ENCODE measurements at regions not wholly inside any gene's neighbourhood (a gene's known extent, or its start where the extent isn't known, plus 50 kb on each side); places are given as distances from the start of the nearest gene placed in this dataset.

DNA sequence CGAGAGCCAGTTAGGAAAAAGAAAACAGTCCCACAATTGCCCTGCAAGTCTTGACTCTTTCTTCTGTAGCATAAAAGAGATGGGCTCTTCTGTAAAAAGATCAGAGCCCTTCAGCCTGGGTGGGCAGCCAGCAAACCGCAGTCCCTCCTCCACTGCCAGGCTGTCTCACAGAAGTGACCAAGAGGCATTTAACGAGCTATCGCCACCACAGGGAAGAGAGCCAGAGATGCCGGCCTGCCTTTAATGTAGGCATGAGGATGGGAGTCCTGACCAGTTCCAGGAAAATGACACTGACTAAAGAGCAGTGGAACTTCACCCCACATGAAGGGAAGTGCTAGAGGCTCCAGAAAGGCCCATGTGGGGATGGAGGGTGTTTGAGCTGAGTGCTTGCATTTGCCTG lies 264.6 kb downstream of the NDUFS4 start:
- 71 to 88% methylated on average over 3 to 5 of the region's 5 CpGs for WGBS, 2 experiments (ENCODE audit: insufficient coverage in 1 of 2, insufficient read length in 1 of 2)

DNA sequence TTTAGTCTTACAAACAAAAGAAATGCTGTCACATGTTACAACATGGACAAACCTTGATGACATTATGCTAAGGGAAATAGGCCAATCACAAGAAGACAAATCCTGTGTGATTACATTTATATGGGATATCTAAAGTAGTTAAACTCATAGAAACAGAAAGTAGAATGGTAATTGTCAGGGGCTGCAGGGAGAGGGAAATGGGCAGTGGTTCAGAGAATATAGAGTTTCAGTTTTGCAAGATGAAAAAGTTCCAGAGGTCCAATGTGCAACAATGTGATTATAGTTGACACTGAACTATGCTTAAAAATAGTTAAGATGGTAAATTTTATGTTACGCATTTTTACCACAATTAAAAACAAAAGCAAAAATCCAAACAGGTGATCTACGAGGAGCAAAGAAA lies 265.5 kb downstream of the NDUFS4 start:
- H3K9me3 Mint-ChIP-seq, result peaks cover 10% of the 10 kb centered on the region
- H3K27me3 ChIP-seq (ENCODE audit: control insufficient read depth, insufficient read depth, low read length, poor library complexity, severe bottlenecking), result no peaks in the 10 kb centered on the region
- no peaks in the 10 kb centered on the region for H3K4me1 Mint-ChIP-seq
- H3K36me3 Mint-ChIP-seq (ENCODE audit: low read depth), result no peaks in the 10 kb centered on the region
- TF ChIP-seq, protein P1, sequence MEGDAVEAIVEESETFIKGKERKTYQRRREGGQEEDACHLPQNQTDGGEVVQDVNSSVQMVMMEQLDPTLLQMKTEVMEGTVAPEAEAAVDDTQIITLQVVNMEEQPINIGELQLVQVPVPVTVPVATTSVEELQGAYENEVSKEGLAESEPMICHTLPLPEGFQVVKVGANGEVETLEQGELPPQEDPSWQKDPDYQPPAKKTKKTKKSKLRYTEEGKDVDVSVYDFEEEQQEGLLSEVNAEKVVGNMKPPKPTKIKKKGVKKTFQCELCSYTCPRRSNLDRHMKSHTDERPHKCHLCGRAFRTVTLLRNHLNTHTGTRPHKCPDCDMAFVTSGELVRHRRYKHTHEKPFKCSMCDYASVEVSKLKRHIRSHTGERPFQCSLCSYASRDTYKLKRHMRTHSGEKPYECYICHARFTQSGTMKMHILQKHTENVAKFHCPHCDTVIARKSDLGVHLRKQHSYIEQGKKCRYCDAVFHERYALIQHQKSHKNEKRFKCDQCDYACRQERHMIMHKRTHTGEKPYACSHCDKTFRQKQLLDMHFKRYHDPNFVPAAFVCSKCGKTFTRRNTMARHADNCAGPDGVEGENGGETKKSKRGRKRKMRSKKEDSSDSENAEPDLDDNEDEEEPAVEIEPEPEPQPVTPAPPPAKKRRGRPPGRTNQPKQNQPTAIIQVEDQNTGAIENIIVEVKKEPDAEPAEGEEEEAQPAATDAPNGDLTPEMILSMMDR (conservative IDR thresholded peaks at IDR 0.05), result no peak
- H3K4me3 Mint-ChIP-seq, result no peak overlapping the region
- no peak for DNase-seq
- no peak overlapping the region for H3K27ac ChIP-seq (ENCODE audit: low read depth, low read length)
- 83% methylated on average over 2 of the region's 2 CpGs; no CpG with 5 or more reads in 1 of the 2 experiments for WGBS, 2 experiments (ENCODE audit: insufficient coverage in 1 of 2, insufficient read length in 1 of 2)
- no peak overlapping the region for H3K27ac Mint-ChIP-seq
- H3K36me3 ChIP-seq (ENCODE audit: control insufficient read depth, insufficient read depth, low read length), result no peaks in the 10 kb centered on the region
- no peaks in the 10 kb centered on the region for H3K27me3 Mint-ChIP-seq (ENCODE audit: insufficient read depth)
- peaks cover 5% of the 10 kb centered on the region for H3K9me3 ChIP-seq (ENCODE audit: control insufficient read depth, low read length)
- H3K4me1 ChIP-seq (ENCODE audit: control insufficient read depth, insufficient read depth, low read length), result no peaks in the 10 kb centered on the region
- no peak overlapping the region for H3K9ac ChIP-seq (ENCODE audit: extremely low read depth, low read length, poor library complexity, severe bottlenecking)
- H3K4me3 ChIP-seq (ENCODE audit: low read length), result no peak overlapping the region

More for the DNA sequence above, 264.6 kb downstream of the NDUFS4 start:
- Mint-ChIP-seq H3K9me3 (peaks cover 4% of the 10 kb centered on the region), H3K27me3 (ENCODE audit: insufficient read depth) (no peaks in the 10 kb centered on the region), H3K36me3 (ENCODE audit: low read depth) (no peaks in the 10 kb centered on the region), H3K4me1 (no peaks in the 10 kb centered on the region), H3K27ac (no peak overlapping the region), H3K4me3 (no peak overlapping the region)
- H3K27me3 ChIP-seq (ENCODE audit: control insufficient read depth, insufficient read depth, low read length, poor library complexity, severe bottlenecking), result no peaks in the 10 kb centered on the region
- TF ChIP-seq, protein P1 (conservative IDR thresholded peaks at IDR 0.05), result no peak
- H3K4me1 ChIP-seq (ENCODE audit: control insufficient read depth, insufficient read depth, low read length), result no peaks in the 10 kb centered on the region
- DNase-seq, result no peak
- no peaks in the 10 kb centered on the region for H3K9me3 ChIP-seq (ENCODE audit: control insufficient read depth, low read length)
- no peaks in the 10 kb centered on the region for H3K36me3 ChIP-seq (ENCODE audit: control insufficient read depth, insufficient read depth, low read length)
- H3K9ac ChIP-seq (ENCODE audit: extremely low read depth, low read length, poor library complexity, severe bottlenecking), result no peak overlapping the region
- H3K27ac ChIP-seq (ENCODE audit: low read depth, low read length), result no peak overlapping the region
- no peak overlapping the region for H3K4me3 ChIP-seq (ENCODE audit: low read length)

DNA sequence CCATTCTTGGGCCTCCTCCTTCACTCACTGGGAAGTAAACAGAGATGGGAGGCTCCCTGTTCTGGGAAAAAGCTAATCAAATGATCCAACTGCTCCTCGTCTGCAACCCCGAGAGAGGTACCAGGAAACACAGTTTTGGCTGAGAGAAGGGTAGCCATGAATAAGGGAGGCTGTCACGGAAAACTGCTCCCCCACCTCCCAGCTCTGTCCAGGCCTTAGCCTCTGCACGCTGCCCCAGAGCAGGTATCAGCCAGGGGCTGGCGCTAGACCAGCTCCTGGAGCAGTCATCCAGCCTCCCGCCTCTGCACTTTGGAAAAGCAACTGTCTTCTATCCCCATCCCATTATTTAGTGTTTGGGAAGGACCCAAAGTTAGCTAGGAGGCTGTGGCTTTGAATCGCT lies 266.1 kb downstream of the NDUFS4 start:
- peaks cover 16% of the 10 kb centered on the region for H3K9me3 Mint-ChIP-seq
- WGBS, 2 experiments (ENCODE audit: insufficient coverage in 1 of 2, insufficient read length in 1 of 2), result 96% methylated on average over 7 of the region's 7 CpGs; no CpG with 5 or more reads in 1 of the 2 experiments
- H3K27me3 Mint-ChIP-seq (ENCODE audit: insufficient read depth), result no peaks in the 10 kb centered on the region
- no peak overlapping the region for H3K4me3 Mint-ChIP-seq
- H3K27ac Mint-ChIP-seq, result no peak overlapping the region
- Histone ChIP-seq H3K36me3 (ENCODE audit: control insufficient read depth, insufficient read depth, low read length) (no peaks in the 10 kb centered on the region), H3K27ac (ENCODE audit: low read depth, low read length) (no peak overlapping the region), H3K9me3 (ENCODE audit: control insufficient read depth, low read length) (peaks cover 11% of the 10 kb centered on the region), H3K4me1 (ENCODE audit: control insufficient read depth, insufficient read depth, low read length) (no peaks in the 10 kb centered on the region), H3K4me3 (ENCODE audit: low read length) (no peak overlapping the region), H3K27me3 (ENCODE audit: control insufficient read depth, insufficient read depth, low read length, poor library complexity, severe bottlenecking) (no peaks in the 10 kb centered on the region), H3K9ac (ENCODE audit: extremely low read depth, low read length, poor library complexity, severe bottlenecking) (no peak overlapping the region)
- TF ChIP-seq, protein P1 (conservative IDR thresholded peaks at IDR 0.05), result no peak
- H3K4me1 Mint-ChIP-seq, result no peaks in the 10 kb centered on the region
- peaks cover 4% of the 10 kb centered on the region for H3K36me3 Mint-ChIP-seq (ENCODE audit: low read depth)
- DNase-seq, result no peak
